ENCODE measurements at regions not wholly inside any gene's neighbourhood (a gene's known extent, or its start where the extent isn't known, plus 50 kb on each side); places are given as distances from the start of the nearest gene placed in this dataset.

DNA sequence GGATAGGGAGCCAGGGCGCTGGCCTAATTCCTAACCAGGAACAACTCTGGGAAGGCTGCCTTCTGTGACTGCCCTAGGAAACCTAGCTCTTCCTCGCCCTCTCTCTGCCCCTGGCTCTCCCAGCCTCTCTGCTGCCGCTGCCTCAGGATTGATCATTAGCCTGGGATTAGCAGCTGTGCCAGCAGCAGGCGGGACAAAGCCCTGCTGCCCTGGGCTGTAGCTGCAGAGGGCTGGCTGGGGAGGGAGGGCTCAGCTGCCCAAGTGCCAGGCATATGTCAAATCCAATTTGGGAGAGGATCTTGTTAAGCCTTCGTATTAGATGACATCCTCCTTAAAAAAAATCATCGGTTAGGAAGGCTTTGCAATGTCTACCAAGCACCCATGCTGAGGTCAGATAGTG is 144.8 kb upstream of the CCL2 start:
- no peaks in the 10 kb centered on the region for H3K27me3 ChIP-seq (ENCODE audit: low read depth)
- H3K9me3 ChIP-seq = no peaks in the 10 kb centered on the region
- no peak for DNase-seq (ENCODE audit: low spot score in 2 of 2)
- no peaks in the 10 kb centered on the region for H3K36me3 ChIP-seq (replicated peaks)
- H3K4me1 ChIP-seq = no peaks in the 10 kb centered on the region
- in situ Hi-C loops (cut with MboI; ENCODE audit: low sequenced_read_pairs) = no loop called here
- H3K4me3 ChIP-seq = no peak overlapping the region

DNA sequence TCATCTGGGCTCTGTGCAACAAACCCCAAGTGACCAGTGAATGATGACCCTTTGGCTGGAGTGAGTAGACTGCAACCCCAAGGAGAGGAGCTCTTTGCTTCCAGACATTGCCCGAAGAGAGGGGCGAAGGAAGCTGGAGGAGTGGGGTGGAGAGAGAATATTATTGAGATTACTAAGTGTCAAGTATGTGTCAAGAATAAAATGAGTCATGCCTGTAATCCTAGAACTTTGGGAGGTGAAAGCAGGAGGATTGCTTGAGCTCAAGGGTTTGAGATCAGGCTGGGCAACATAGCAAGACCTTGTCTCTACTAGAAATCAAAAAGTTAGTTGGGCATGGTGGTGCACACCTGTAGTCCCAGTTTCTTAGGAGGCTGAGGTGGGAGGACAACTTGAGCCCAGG is 142.0 kb upstream of the CCL2 start:
- no peaks in the 10 kb centered on the region for H3K9me3 ChIP-seq
- no peak for DNase-seq (ENCODE audit: low spot score in 2 of 2)
- in situ Hi-C loops (cut with MboI; ENCODE audit: low sequenced_read_pairs) = no loop called here
- no peaks in the 10 kb centered on the region for H3K27me3 ChIP-seq (ENCODE audit: low read depth)
- no peaks in the 10 kb centered on the region for H3K4me1 ChIP-seq
- H3K4me3 ChIP-seq = no peak overlapping the region
- no peaks in the 10 kb centered on the region for H3K36me3 ChIP-seq (replicated peaks)

DNA sequence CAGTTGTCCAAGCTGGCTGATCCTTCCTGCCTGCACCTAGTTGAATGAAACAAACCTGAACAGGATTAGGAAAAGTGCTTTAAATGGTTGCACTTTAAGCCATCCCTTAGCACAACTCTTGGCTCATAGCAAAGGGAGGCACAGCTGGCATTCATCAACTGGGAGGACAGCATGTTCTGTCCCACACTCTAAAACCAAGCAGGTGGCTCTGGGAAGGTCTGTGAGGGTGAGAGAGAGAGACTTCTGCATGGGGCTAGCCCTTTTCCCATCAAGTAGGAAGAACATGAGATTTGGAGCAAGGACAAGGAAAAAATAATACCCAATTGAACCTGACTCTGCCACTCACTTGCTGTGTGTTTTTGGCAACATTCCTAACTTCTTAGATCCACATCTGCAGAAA is 140.9 kb upstream of the CCL2 start:
- in situ Hi-C loops (cut with MboI; ENCODE audit: low sequenced_read_pairs) = no loop called here
- Histone ChIP-seq H3K4me3 (no peak overlapping the region), H3K36me3 (replicated peaks) (no peaks in the 10 kb centered on the region), H3K4me1 (no peaks in the 10 kb centered on the region), H3K27me3 (ENCODE audit: low read depth) (no peaks in the 10 kb centered on the region), H3K9me3 (no peaks in the 10 kb centered on the region)
- no peak for DNase-seq (ENCODE audit: low spot score in 2 of 2)

DNA sequence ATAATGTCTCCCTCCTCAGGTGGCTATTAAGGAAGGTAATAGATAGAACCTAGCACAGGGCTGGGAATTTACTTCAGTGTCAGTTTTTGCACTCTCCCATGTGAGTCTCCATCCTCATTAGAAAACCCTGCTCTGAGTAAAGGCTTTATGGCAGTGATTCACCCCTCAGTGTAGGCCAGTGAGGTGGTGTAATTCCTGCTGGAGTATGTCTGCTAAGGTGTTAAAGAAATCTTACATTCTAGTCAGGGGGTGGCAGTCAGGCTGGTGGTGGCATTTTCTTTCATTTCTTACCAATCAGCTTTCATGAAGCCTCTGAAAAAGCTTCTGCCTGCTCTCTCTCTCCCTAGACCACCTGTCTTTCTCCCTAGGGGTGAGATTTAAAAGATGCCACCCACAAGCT is 138.8 kb upstream of the CCL2 start:
- H3K4me3 ChIP-seq = no peak overlapping the region
- DNase-seq (ENCODE audit: low spot score in 2 of 2) = no peak
- no peaks in the 10 kb centered on the region for H3K36me3 ChIP-seq (replicated peaks)
- no peaks in the 10 kb centered on the region for H3K9me3 ChIP-seq
- H3K4me1 ChIP-seq = no peaks in the 10 kb centered on the region
- no peaks in the 10 kb centered on the region for H3K27me3 ChIP-seq (ENCODE audit: low read depth)
- in situ Hi-C loops (cut with MboI; ENCODE audit: low sequenced_read_pairs) = no loop called here

DNA sequence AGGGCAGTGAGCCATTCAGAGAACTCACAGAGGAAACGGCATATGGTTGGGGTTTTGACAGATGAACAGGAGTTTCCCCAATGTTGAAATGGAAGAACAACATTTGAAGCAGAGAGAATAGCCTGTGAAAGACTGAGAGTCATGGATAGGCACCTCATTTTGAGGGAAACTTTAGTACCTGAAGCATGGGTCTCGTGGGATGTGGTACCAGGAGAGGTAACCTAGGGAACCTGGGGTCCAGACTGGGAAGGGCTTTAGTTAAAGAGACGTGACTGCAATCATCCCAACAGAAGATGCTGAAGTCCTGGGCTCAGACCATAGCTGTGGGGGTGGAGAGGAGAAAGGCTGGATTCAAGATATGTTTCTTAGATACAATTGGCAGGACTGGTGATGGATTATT is 137.8 kb upstream of the CCL2 start:
- no peaks in the 10 kb centered on the region for H3K27me3 ChIP-seq (ENCODE audit: low read depth)
- no peak overlapping the region for H3K4me3 ChIP-seq
- DNase-seq (ENCODE audit: low spot score in 2 of 2) = no peak
- H3K36me3 ChIP-seq (replicated peaks) = no peaks in the 10 kb centered on the region
- no peaks in the 10 kb centered on the region for H3K4me1 ChIP-seq
- H3K9me3 ChIP-seq = no peaks in the 10 kb centered on the region
- in situ Hi-C loops (cut with MboI; ENCODE audit: low sequenced_read_pairs) = no loop called here

DNA sequence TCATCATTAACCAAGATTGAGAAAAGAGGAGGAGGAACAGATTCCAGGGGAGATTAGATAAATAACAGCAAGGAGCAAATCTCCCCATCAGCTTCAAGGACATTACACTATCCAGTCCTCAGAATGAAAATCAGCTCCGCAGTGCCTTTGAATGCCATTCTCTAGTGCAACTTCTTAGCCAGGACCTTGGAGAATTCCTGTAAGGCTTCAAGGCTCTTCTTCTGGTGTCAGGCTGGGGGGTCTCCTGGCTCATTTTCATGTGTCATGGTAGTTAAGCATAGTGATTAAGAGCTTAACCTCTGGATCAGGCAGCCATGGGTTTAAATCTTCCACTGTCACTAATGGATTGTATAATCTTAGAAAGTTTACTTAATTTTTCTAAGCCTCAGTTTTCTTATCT is 137.3 kb upstream of the CCL2 start:
- Histone ChIP-seq H3K9me3 (no peaks in the 10 kb centered on the region), H3K4me1 (no peaks in the 10 kb centered on the region), H3K4me3 (no peak overlapping the region), H3K36me3 (replicated peaks) (no peaks in the 10 kb centered on the region), H3K27me3 (ENCODE audit: low read depth) (no peaks in the 10 kb centered on the region)
- in situ Hi-C loops (cut with MboI; ENCODE audit: low sequenced_read_pairs) = no loop called here
- DNase-seq (ENCODE audit: low spot score in 2 of 2) = no peak

DNA sequence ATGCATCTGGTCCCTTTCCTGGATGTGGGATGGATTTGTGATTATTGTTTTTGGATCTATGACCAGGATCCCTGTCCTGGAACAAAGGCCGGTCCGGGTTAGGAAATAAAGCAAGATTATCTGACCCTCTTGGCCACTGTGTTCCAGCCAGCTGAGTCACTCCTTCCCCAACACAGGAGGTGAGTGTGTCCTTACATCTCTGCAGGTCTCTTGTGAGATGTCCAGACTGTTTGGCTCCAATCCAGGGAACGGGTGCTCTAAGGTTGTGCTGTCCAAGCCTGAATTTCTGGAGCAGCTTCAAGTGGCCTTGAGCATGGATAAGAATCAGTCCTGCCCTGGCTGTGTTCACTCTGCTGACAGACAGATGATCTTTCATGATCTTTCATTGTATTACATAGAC is 136.5 kb upstream of the CCL2 start:
- H3K9me3 ChIP-seq = no peaks in the 10 kb centered on the region
- DNase-seq (ENCODE audit: low spot score in 2 of 2) = no peak
- H3K4me1 ChIP-seq = no peaks in the 10 kb centered on the region
- no peaks in the 10 kb centered on the region for H3K36me3 ChIP-seq (replicated peaks)
- in situ Hi-C loops (cut with MboI; ENCODE audit: low sequenced_read_pairs) = no loop called here
- no peaks in the 10 kb centered on the region for H3K27me3 ChIP-seq (ENCODE audit: low read depth)
- H3K4me3 ChIP-seq = no peak overlapping the region

- Histone ChIP-seq H3K27me3 (ENCODE audit: low read depth) (no peaks in the 10 kb centered on the region), H3K4me1 (no peaks in the 10 kb centered on the region), H3K9me3 (no peaks in the 10 kb centered on the region), H3K36me3 (replicated peaks) (no peaks in the 10 kb centered on the region), H3K4me3 (no peak overlapping the region)
- in situ Hi-C loops (cut with MboI; ENCODE audit: low sequenced_read_pairs) = no loop called here
- DNase-seq (ENCODE audit: low spot score in 2 of 2) = no peak
These were observed 133.8 kb upstream of the CCL2 start for GRCh38 chr17:34121311-34121710.

DNA sequence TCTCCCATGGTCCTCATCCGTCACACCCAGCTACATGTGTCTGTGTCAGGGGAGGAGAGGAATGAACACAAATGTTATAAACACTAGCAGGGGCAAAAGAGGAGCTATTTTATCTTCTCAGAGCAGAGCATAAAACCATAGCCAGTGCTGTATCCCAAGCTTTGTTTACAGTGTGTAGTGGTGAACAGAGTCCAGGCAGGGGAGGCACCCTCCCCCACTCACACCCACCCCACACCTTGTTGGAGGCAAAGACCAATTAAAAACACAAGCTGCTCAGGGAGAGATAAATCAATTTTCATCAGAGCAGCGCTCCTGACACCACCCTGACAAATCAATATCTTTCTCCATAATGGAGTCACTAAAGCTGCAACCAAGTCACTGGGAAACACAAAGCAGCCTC is 132.6 kb upstream of the CCL2 start:
- DNase-seq (ENCODE audit: low spot score in 2 of 2) = no peak
- Histone ChIP-seq H3K4me3 (no peak overlapping the region), H3K9me3 (no peaks in the 10 kb centered on the region), H3K36me3 (replicated peaks) (no peaks in the 10 kb centered on the region), H3K27me3 (ENCODE audit: low read depth) (no peaks in the 10 kb centered on the region), H3K4me1 (no peaks in the 10 kb centered on the region)
- in situ Hi-C loops (cut with MboI; ENCODE audit: low sequenced_read_pairs) = no loop called here

DNA sequence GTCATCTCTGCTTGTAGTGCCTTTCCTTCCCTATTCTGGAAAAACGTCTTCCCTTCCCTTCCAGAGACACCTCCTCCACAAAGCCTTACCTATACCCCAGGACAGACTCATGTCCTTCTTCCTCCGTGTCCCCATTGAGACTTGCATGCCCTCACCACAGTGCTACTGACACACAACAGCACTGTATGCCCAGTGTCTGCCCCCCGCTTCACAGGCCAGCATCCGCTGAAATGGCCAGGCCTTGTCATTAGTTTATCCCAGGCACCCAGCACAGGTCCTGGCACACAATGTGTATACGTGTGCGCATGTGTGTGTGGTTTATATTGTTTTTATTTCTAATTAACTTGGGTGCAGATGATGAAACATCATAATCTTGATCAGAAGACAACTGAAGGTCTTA is 130.1 kb upstream of the CCL2 start:
- H3K36me3 ChIP-seq (replicated peaks) = no peaks in the 10 kb centered on the region
- DNase-seq (ENCODE audit: low spot score in 2 of 2) = no peak
- H3K4me3 ChIP-seq = no peak overlapping the region
- H3K9me3 ChIP-seq = no peaks in the 10 kb centered on the region
- H3K27me3 ChIP-seq (ENCODE audit: low read depth) = no peaks in the 10 kb centered on the region
- in situ Hi-C loops (cut with MboI; ENCODE audit: low sequenced_read_pairs) = loop anchor here (25.0 kb wide), 1 partner anchor 338 kb away; no protein-coding TSS in a partner anchor
- H3K4me1 ChIP-seq = no peaks in the 10 kb centered on the region

- Histone ChIP-seq H3K36me3 (replicated peaks) (no peaks in the 10 kb centered on the region), H3K4me1 (no peaks in the 10 kb centered on the region), H3K27me3 (ENCODE audit: low read depth) (no peaks in the 10 kb centered on the region), H3K4me3 (no peak overlapping the region), H3K9me3 (no peaks in the 10 kb centered on the region)
- in situ Hi-C loops (cut with MboI; ENCODE audit: low sequenced_read_pairs) = loop anchor here (25.0 kb wide), 1 partner anchor 339 kb away; no protein-coding TSS in a partner anchor
- DNase-seq (ENCODE audit: low spot score in 2 of 2) = no peak
These were observed 129.2 kb upstream of the CCL2 start for GRCh38 chr17:34125921-34126320.

DNA sequence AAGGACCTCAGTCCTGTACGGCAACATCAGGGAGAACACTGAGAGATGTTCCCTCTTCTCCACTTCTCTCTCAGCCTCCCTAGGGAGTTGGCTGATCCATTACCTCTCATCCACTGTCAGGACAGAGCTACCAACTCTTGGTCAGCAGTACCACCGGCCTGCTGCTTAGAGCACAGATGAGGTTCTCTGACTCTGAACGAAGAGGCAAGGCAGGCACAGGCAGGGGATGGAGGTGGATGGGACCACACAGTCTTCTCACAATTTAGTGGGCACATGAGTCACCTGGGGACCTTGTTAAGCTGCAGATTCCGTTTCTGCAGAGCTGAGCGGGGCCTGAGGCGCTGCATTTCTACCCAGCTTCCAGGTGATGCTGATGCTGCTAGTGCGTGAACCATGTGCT is 128.6 kb upstream of the CCL2 start:
- in situ Hi-C loops (cut with MboI; ENCODE audit: low sequenced_read_pairs) = loop anchor here (25.0 kb wide), 1 partner anchor 339 kb away; no protein-coding TSS in a partner anchor
- no peaks in the 10 kb centered on the region for H3K9me3 ChIP-seq
- H3K4me3 ChIP-seq = no peak overlapping the region
- DNase-seq (ENCODE audit: low spot score in 2 of 2) = no peak
- H3K27me3 ChIP-seq (ENCODE audit: low read depth) = no peaks in the 10 kb centered on the region
- H3K4me1 ChIP-seq = no peaks in the 10 kb centered on the region
- no peaks in the 10 kb centered on the region for H3K36me3 ChIP-seq (replicated peaks)

GRCh38 chr17:34126965-34127364 is 128.1 kb upstream of the CCL2 start:
- no peak for DNase-seq (ENCODE audit: low spot score in 2 of 2)
- no peak overlapping the region for H3K4me3 ChIP-seq
- no peaks in the 10 kb centered on the region; the same call in 1 of the 2 replicates for H3K9me3 ChIP-seq
- no peaks in the 10 kb centered on the region for H3K4me1 ChIP-seq
- in situ Hi-C loops (cut with MboI; ENCODE audit: low sequenced_read_pairs) = loop anchor here (25.0 kb wide), 1 partner anchor 340 kb away; no protein-coding TSS in a partner anchor
- no peaks in the 10 kb centered on the region for H3K36me3 ChIP-seq (replicated peaks)
- H3K27me3 ChIP-seq (ENCODE audit: low read depth) = no peaks in the 10 kb centered on the region

DNA sequence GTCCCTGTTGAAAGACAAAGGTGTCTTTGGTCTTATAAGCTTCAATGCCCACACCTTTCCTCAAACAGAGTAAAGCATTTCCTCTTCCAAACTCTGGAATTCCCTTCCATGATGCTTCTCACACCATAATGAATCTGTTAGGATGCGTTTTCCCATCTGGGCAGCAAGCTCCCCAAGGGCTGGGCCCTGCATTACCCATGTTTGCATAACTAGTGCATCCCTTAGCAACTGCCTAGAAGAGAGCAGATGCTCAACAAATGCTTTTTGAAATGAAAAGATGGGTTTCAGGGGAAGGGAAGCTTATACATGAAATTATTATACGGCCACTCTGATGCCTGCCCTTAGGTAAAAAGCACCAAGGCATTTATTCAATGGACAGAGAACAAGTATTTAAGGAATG is 124.5 kb upstream of the CCL2 start:
- H3K27me3 ChIP-seq (ENCODE audit: low read depth) = no peaks in the 10 kb centered on the region
- DNase-seq (ENCODE audit: low spot score in 2 of 2) = no peak
- H3K4me1 ChIP-seq = no peaks in the 10 kb centered on the region
- no peaks in the 10 kb centered on the region; the same call in 1 of the 2 replicates for H3K9me3 ChIP-seq
- in situ Hi-C loops (cut with MboI; ENCODE audit: low sequenced_read_pairs) = loop anchor here (25.0 kb wide), 1 partner anchor 343 kb away; no protein-coding TSS in a partner anchor
- no peaks in the 10 kb centered on the region for H3K36me3 ChIP-seq (replicated peaks)
- no peak overlapping the region for H3K4me3 ChIP-seq

DNA sequence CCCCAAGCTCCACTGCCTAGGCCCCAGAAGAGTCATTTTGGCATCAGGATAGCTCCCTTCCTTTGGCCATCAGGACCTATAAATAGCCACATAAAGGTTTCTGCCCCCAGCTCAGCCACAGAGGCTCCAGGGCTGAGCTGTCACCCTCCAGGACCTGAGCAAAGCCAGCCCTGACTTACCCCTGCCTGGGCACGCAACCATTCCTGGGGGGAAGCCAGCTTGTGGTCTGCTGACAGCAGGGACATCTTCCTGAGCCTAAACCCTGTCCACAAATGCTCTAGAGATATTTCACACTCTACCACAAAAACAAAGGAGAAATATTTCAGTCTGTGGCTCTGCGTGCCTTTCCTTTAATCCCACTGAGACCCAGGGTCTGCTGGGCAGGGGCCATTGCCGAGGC is 123.7 kb upstream of the CCL2 start:
- no peaks in the 10 kb centered on the region for H3K4me1 ChIP-seq
- H3K27me3 ChIP-seq (ENCODE audit: low read depth) = no peaks in the 10 kb centered on the region
- no peaks in the 10 kb centered on the region; the same call in 1 of the 2 replicates for H3K9me3 ChIP-seq
- no peak for DNase-seq (ENCODE audit: low spot score in 2 of 2)
- in situ Hi-C loops (cut with MboI; ENCODE audit: low sequenced_read_pairs) = loop anchor here (25.0 kb wide), 1 partner anchor 344 kb away; no protein-coding TSS in a partner anchor
- H3K36me3 ChIP-seq (replicated peaks) = no peaks in the 10 kb centered on the region
- H3K4me3 ChIP-seq = no peak overlapping the region

Data from HAP-1 (cell line).